HG03139 (cell line): ENCODE measurements at regions not wholly inside any gene's neighbourhood (a gene's known extent, or its start where the extent isn't known, plus 50 kb on each side); places are given as distances from the start of the nearest gene placed in this dataset.
"Not testable (repeated sequence)": the region's sequence is repeated elsewhere in the genome, so short reads cannot be mapped to it uniquely, and the experiment has no call there.

Source experiments
- ATAC-seq: cut with Tn5 transposase; IDR thresholded peaks from one replicate; pipeline ENCODE4 v1.9.1; 2021; ENCODE audit not compliant: unreplicated experiment

DNA sequence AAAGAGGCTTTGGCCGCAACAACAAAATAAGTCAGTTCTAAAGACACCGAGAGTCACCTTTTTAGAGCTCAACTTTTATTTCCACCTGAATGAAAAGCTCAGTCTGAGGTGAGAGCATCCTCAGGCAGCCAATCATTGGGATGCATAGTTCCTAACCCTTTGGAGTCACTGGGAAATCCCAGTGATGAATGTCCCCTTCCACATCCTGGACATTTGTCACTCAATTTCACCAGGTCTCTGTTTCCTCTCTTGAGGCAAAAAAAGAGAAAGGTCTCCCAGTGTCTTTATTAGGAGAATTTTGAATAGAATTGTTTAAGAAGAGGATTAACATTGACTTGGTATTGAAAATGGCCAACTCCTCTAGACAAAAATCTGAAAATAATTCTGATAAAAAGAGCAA is 137.5 kb upstream of the SPRED1 start:
- ATAC-seq = no peak

DNA sequence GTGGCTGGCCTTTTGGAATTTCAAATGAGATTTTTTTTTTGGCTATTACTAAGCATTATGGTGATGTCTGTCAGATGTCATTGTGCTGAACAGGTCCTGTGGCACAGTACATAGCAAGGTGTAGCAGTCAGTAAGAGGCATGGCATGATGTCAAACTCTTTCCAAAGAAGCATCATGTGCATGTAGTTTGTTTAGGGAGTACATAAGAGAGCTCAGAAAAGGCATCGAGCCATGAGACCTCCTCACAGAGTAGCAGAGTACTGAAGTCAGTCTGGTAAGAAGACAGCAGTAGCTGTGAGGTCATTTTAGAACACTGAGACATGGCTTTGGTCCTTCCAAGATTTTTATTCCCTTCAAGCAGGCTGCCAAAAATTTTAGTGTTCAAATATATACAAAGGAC is 134.9 kb upstream of the SPRED1 start:
- ATAC-seq = no peak

DNA sequence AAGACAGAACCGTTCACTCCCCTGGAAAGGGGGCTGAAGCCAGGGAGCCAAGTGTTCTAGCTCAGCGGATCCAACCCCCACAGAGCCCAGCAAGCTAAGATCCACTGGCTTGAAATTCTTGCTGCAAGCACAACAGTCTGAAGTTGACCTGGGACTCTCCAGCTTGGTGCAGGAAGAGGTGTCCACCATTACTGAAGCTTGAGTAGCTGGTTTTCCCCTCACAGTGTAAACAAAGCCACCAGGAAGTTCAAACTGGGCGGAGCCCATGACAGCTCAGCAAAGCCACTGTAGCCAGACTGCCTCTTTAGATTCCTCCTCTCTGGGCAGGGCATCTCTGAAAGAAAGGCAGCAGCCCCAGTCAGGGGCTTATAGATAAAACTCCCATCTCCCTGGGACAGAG is 132.8 kb upstream of the SPRED1 start:
- not testable (repeated sequence) for ATAC-seq

DNA sequence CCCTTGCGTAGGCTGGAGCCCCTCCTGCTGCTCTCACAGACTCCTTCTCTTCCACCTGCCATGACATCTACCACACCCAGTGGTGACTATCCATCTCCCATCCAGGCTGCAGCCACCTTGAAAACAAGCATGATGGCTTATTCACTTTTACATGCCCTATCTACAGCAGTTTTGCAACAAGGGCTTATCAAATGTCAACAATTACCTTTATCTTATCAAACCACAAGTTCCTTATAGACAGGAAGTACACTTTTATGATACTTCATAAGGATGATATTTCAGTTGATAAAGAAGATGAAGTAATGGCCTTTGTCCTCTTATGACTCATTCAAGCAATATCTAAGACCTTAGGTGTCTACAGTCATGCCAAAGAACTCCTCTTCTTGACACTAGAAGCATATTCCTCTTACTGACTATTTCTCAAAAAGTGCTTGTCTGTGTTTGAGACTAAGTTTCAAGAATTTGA is 125.3 kb upstream of the SPRED1 start:
- no peak for ATAC-seq

DNA sequence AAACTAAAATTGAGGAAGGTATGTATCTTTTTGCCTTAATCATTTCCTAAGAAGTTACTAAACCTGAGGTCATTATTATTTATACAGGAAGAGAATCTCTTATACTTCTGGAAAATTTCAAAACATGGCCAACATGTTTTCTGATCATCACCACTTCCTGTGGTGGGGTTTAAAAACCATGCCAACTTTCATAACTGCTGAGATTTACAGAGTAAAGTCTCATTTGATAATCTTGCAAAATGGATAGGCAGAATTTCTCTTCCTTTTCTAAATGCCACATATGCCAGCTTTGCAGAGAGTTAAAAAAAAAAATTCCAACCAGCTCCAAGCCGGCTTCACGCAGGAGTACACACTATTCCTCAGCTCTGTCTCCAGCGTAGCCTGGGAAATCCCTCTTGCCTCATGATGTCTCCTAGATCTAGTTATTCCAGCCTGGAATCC is 124.3 kb upstream of the SPRED1 start:
- no peak for ATAC-seq

DNA sequence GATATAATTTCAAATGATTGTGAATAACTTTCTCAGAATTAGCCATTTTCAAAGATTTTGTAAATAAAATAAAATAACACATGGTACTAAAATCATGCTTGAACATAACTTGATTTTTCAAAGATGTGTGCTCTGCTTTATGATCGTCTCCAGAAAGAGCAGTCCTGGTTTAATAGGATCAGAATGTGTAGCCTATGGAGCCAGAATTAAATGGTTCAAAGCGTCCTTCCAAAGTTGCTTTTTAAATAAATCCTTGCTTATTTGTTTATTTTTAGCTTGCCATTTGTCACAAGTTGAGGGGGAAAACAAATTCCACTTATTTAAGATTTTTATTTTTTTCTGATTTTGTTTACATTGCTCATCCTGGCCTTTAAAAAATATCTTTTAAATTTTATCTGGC is 123.7 kb upstream of the SPRED1 start:
- no peak for ATAC-seq

DNA sequence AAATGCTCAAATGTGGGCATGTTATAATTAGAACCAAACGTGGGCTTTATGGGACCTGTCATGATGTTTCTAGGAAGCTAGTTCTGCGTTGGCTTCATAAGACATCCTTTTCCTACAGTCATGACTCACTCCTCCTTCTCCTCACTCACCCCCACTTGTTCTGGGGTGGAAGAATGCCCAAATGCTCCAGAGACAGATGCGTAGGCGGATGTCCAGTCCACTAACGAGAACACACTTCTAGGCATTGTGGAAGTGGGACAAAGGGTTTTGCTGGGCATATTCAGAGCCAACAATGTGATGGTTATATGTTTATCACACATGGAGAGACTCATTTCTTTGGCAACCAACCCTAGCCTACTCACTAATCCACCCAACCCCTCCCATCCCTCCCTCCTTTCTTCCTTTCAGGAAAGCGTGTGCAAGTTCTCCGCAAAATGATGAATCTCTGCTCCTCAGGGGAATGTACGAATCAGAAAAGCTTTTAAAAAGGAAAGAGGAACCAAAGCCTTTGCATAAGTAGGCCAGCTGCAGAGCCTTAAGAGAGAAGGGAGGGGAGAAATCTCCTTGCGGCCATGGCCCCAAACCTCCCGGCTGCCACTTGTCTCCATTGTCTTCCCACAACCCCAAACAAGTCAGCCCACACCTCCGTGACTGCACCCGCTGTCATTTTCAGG is 123.0 kb upstream of the SPRED1 start:
- ATAC-seq = peak; percentile 57

DNA sequence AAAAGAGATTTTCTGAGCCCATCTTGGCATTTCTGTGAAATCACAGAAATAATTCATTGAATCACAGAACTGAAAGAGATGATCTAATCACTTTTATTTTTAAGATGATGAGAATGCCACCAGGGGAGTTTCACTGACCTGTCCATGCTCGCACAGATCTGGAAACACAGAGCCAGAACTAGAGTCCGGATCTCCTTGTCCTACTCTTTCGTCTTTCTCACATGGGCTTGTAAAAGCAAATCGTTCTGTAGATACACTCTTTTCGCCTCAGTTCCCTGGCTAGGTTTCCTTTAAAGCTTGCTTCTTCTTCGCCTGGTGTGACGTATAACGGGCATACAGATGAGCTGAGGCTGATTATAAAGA is 122.5 kb upstream of the SPRED1 start:
- ATAC-seq = peak; percentile 20

DNA sequence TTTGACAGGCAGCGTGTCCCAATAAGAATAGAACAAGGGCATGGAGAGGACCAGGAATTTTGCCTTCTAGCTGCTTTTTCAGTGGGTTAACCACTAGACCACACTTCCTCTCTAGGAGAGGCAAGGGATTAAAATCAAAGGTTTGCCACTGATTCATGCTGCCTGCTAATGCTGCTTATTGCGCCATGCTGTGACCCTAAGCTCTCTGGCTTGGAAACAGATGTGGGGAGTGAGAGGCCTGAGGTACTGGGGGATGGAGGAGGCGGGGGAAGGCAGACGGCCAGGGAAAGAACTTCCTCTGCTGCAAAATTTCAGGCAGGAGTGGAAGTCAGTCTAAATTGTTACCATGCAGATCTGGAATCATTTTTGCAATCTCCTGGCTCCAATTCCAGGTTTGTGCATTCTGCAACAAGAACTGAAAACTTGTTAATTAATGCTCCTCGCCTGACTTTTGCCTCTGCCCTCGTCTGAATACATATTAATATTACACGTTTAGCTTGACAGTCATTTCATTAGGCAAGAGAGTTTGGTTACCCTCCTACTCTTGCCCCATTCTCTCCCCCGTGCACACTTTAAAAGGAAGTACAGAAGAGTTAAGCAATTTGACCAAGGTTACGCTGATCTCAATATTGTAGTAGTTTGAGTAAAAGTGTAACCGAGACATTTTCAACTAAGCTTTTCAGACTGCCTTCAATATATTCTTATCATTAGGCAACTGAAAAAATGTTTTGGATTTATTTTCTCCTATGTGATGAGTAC is 121.7 kb upstream of the SPRED1 start:
- ATAC-seq = no peak

DNA sequence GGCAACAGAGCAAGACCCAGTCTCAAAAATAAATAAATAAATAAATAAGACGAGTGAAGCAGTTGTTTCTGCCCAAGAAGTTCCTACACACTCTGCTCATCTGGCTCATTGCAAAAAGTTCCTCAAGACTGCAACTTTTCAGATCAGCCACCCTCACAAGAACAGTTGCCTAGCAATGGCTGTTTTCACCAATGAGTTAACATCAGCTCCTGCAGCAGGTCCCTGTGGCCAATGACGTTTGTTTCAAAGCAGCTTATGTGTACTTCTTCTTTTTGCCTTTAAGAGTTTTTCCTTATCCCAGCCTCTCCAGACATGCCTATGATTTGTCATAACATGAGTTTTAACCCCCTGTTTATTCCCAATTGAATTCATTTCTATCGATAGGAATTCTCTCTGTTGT is 118.4 kb upstream of the SPRED1 start:
- no peak for ATAC-seq

DNA sequence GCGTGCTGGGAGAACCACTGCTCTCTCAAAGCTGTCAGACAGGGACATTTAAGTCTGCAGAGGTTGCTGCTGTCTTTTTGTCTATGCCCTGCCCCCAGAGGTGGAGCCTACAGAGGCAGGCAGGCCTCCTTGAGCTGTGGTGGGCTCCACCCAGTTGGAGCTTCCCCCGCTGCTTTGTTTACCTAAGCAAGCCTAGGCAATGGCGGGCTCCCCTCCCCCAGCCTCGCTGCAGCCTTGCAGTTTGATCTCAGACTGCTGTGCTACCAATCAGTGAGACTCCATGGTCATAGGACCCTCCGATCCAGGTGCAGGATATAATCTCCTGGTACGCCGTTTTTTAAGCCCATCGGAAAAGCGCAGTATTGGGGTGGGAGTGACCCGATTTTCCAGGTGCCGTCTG is 110.4 kb upstream of the SPRED1 start:
- not testable (repeated sequence) for ATAC-seq

DNA sequence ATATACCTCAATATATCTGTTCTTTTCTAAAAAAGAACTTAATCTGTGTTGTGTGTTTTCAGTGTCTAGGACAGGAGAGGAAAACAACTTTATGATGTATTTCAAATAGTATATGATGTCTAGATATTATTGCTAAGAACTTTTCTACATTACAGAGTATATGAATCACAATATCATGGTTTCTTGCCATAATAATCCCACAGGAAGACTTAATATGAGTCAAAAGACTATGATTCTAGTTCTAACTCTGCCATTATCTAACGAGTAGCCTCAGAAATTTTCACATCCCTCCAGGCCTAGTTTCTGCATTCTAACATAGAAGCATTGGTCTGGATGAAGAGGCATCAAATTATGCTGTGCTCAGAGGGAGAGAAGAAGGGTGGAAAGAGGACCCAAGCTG is 107.7 kb upstream of the SPRED1 start:
- ATAC-seq = no peak

DNA sequence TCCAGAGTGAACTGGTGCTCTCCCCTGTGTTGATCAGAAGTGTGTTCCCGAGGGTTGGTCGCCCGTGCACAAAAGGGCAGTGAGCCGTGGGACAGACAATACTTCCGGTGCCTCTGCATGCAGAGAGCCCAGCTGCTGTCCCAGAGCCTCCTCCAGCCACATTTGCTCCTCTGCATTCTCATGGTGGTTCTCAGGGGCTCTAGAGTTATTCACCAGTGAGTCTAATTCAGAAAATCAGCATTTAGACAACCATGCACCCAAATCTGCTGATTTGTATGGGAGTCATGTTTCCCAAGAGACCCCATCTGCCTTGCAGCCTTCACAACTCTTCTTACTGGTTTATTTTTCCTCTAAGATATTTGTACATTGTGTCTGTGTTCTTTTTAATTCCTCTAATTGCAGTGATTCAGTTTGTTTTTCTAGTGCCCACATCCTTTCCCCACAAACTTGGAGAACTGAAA is 107.0 kb upstream of the SPRED1 start:
- no peak for ATAC-seq

DNA sequence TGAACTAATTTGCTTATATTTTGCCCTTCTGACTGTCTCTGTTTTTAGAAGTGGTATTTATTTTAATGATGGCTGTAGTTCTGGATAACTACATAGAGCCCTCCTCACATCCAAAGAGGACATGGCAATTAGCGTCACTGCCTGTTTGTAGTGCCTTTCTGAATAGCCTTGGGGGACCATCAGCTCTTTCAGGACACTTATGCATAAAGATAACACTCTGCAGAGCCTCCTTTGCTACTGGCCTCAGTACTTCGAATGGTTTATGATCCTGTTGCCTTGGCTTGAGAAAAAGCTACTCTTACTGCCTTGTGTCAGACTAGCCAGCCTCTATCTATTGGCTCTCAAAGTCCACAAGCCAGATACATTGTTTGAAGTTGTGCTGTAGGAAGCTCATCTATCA is 105.4 kb upstream of the SPRED1 start:
- no peak for ATAC-seq

DNA sequence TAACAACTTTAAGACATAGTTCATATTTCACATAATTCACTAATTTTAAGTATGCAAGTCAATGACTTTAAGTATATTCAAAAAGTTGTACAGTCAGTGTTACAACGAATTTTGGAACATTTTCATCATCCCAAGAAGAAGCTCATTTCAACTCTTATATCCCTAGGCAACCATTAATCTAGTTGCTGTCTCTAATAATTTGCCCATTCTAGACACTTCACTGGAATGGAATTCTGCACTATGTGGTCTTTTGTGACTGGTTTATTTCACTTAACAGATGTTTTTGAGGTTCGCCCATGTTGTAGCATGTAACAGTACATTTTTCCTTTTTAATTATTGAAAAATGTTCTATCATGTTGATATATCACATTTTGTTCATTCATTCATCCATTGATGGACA is 104.2 kb upstream of the SPRED1 start:
- ATAC-seq = no peak

DNA sequence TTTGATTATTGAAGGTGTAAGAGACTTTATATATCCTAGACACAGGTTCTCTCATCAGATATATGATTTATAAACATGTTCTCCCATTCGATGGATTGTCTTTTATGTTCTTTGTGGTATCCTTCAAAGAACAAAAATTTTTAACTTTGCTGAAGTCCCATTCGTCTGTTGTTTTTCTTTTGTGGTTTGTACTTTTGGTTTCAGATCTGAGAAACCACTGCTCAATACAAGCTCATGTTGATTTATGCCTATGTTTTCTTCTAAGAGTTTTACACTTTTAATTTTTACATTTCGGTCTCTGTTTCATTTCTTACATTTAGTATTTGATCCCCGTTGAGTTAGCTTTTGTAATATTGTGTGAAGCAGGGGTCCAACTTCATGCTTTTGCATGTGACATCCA is 103.3 kb upstream of the SPRED1 start:
- ATAC-seq = no peak

DNA sequence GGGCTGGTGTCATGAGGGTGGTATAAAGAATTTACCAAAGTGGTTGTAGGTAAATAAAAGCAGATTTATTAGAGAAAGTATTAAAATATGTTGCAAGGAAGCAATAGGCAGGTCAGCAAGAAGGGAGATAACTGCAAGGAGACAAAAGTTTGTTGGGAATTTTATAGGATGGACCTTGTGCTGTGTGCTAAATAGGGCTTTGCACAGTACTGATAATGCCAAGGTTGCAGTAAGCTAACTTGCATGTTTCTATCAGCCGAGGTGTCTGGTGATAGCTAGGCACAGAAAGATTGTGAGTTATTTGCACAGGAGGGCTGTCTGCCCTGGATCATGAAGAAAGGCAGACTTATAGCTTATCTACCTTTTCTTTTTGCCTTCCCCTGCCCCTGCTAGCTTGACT is 102.5 kb upstream of the SPRED1 start:
- ATAC-seq = no peak

DNA sequence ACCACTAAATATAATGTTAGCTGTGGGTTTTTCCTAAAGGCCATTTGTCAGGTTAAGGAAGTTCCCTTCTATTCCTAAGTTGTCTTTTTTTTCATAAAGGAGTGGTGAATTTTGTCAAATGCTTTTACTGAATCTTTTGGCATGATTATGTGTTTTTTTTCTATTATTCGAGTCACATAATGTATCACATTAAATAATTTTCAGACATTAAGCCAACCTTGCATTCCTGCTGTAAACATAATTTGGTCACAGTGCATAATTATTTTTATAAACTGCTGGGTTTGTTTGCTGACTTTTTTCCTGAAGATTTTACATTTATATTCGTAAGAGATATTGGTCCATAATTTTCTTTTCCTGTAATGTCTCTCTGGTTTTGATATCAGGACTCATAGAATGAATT is 101.8 kb upstream of the SPRED1 start:
- ATAC-seq = no peak

DNA sequence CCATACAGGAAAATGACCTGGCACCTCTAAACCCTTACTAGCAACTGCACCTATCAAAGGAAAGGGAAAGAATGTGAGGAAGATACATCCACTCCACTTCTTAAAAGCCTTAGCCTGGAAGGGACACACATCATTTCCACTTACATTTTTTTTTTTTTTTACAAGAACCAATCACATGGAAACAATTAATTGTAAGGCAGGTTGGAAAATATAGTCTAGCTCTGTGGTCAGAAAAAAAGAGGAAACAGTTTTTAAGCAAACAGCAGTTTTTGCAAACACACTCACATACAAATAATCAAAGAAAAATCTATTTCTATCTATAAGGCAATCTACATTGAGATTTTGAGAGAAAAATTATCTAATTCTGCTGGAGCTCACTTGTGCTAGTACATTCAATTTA is 98.9 kb upstream of the SPRED1 start:
- ATAC-seq = no peak

DNA sequence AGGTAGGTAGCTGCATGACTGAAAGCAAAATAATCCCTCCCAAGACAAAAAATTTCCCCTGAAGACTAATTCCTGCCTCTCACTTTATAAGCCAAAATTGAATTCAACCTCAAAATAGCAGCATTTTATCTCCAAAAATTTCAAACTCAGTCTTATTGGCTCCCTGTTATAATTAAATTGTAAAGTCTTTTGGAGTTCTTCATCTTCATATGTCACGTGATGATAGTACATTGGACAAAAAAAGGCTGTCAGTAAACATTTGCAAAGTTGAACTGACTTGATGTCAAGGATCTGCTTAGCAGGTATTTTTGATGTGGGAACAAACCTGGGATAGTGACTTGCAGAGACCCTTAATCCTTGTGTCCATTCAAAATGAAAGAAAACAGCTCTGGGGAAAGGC is 98.4 kb upstream of the SPRED1 start:
- no peak for ATAC-seq

DNA sequence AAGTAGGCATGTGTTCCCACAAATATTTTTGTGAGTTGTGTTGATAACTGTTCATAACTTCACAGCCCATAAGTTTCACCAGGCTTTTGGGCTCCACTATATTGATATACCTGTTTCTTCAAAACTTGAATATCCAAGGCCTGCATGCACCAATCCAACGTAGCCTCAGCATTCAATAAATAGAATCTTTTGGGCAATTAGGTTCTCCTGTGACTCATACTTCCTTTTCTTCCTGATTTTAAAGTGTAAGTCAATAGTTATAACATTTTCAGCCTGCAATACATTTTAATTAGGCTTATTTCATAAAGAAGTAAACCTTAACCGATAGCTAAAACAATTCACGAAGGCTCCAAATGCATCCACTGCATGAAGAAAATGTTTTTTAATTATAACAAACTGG is 97.8 kb upstream of the SPRED1 start:
- no peak for ATAC-seq

DNA sequence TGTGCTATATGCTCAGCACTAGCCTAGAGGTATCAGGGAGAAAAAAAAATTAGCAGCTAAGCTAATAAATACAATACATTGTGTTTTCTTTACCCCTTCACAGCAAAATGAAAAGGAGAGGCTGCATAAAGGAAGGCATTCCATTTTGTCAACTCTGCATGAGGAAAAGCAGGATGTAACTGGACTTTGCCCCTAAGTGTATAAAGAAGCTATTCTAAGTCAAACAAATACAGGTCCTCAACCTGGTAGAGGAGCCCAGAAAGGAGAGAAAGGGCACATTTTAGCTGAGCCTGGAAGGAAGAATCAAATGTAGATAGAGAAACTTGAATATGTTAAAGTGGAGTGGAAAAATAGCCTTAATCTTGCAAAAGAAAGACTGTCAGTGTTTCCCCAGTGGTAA is 89.0 kb upstream of the SPRED1 start:
- no peak for ATAC-seq

DNA sequence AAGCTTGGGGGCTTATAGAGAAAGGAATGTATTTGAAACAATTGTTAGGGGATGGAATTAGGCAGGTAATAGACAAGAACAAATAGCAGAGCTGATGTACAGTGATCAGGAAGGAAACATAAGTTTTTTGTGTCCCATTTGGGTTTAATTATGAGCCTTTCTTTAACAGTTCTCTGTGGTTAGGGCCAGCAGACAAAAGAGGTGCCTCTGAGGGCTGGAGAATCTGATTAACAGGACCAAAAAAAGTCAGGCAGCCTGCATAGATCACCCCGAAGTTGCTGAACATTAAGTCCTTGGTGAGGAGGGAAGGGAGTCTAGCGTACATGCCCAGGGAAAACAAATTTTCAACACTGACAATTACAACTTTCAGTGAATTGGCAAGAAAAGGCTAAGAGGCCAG is 88.6 kb upstream of the SPRED1 start:
- no peak for ATAC-seq
